Naive thymus-derived CD4-positive, alpha-beta T cell (primary cell): ENCODE measurements at regions not wholly inside any gene's neighbourhood (a gene's known extent, or its start where the extent isn't known, plus 50 kb on each side); places are given as distances from the start of the nearest gene placed in this dataset.
"Not testable (repeated sequence)": the region's sequence is repeated elsewhere in the genome, so short reads cannot be mapped to it uniquely, and the experiment has no call there.

Source experiments
- ATAC-seq: fragments of 150-1000 bp; cut with Tn5 transposase; 2 replicates; pipeline ENCODE4 v1.10.0; 2021; ENCODE audit warnings: mild to moderate bottlenecking, moderate library complexity
- CTCF ChIA-PET: fragments of 350-600 bp; sonication (Branson Sonifier 250); formaldehyde crosslinking; loops from one replicate; lab custom pipeline; 2021; ENCODE audit warnings: antibody characterized with exemption; lab: Charles Lee
- POLR2A ChIA-PET: fragments of 350-600 bp; sonication (Branson Sonifier 250); formaldehyde crosslinking; loops from one replicate; lab custom pipeline; 2021; ENCODE audit warnings: antibody characterized with exemption, inconsistent platforms; lab: Charles Lee
- DNase-seq, 9 donors: peaks; one replicate each; pipeline versions ENCODE4 v3.0.0 to v3.0.0-alpha.2; 2020 to 2022; ENCODE audit warnings: mixed read lengths in 1 of 9
- H3K27ac ChIP-seq: one replicate; pipeline ENCODE4 v1.7.0; 2013; ENCODE audit warnings: mild to moderate bottlenecking, low read depth, low read length, moderate library complexity
- H3K27me3 ChIP-seq, 2 donors: one replicate each; pipeline ENCODE4 v1.7.0; 2013; ENCODE audit warnings: low read length in 2 of 2, mild to moderate bottlenecking in 2 of 2, moderate library complexity in 2 of 2; ENCODE audit not compliant: control insufficient read depth in 2 of 2, insufficient read depth in 2 of 2
- H3K36me3 ChIP-seq, 3 experiments: 1 replicate in 2 of 3; 2 replicates in 1 of 3; pipeline ENCODE4 v1.7.0; 2013; ENCODE audit warnings: low read length in 3 of 3, mild to moderate bottlenecking in 3 of 3, moderate library complexity in 1 of 3; ENCODE audit not compliant: insufficient read depth in 3 of 3, control insufficient read depth in 2 of 3
- H3K4me1 ChIP-seq, 2 donors: one replicate each; pipeline ENCODE4 v1.7.0; 2013; ENCODE audit warnings: low read length in 2 of 2, mild to moderate bottlenecking in 2 of 2, moderate library complexity in 1 of 2; ENCODE audit not compliant: control insufficient read depth in 2 of 2, insufficient read depth in 2 of 2
- H3K4me3 ChIP-seq: 2 replicates; pipeline ENCODE4 v1.7.0; 2013; ENCODE audit warnings: mild to moderate bottlenecking, low read length
- H3K9me3 ChIP-seq, 3 experiments: 1 replicate in 2 of 3; 2 replicates in 1 of 3; pipeline ENCODE4 v1.7.0; 2013; ENCODE audit warnings: low read length in 3 of 3; ENCODE audit not compliant: control insufficient read depth in 2 of 3
- H3K27ac Mint-ChIP-seq, 9 donors: one replicate each; pipeline ENCODE4 v1.8.0; 2020 to 2022; ENCODE audit warnings: mixed read lengths in 9 of 9, mild to moderate bottlenecking in 8 of 9, moderate library complexity in 5 of 9, inconsistent platforms in 2 of 9
- H3K27me3 Mint-ChIP-seq, 5 donors: one replicate each; pipeline ENCODE4 v1.8.0; 2021 to 2022; ENCODE audit warnings: mixed read lengths in 5 of 5, mild to moderate bottlenecking in 1 of 5
- H3K36me3 Mint-ChIP-seq, 5 donors: one replicate each; pipeline ENCODE4 v1.8.0; 2020 to 2022; ENCODE audit warnings: mixed read lengths in 5 of 5, mild to moderate bottlenecking in 3 of 5, inconsistent platforms in 1 of 5
- H3K4me1 Mint-ChIP-seq, 7 donors: one replicate each; pipeline ENCODE4 v1.8.0; 2020 to 2022; ENCODE audit warnings: mixed read lengths in 7 of 7, mild to moderate bottlenecking in 3 of 7, inconsistent platforms in 1 of 7
- H3K4me3 Mint-ChIP-seq, 10 donors: one replicate each; pipeline ENCODE4 v1.8.0; 2020 to 2022; ENCODE audit warnings: mild to moderate bottlenecking in 10 of 10, mixed read lengths in 10 of 10, moderate library complexity in 6 of 10, inconsistent platforms in 2 of 10
- H3K9me3 Mint-ChIP-seq, 11 donors: one replicate each; pipeline ENCODE4 v1.8.0; 2020 to 2022; ENCODE audit warnings: mixed read lengths in 11 of 11, mild to moderate bottlenecking in 4 of 11, inconsistent platforms in 1 of 11, moderate library complexity in 1 of 11
- intact Hi-C, 2 donors: fragments of 100-400 bp; cut with micrococcal nuclease; formaldehyde crosslinking; loops; one replicate each; pipeline ENCODE4 v1.15.1; 2023

DNA sequence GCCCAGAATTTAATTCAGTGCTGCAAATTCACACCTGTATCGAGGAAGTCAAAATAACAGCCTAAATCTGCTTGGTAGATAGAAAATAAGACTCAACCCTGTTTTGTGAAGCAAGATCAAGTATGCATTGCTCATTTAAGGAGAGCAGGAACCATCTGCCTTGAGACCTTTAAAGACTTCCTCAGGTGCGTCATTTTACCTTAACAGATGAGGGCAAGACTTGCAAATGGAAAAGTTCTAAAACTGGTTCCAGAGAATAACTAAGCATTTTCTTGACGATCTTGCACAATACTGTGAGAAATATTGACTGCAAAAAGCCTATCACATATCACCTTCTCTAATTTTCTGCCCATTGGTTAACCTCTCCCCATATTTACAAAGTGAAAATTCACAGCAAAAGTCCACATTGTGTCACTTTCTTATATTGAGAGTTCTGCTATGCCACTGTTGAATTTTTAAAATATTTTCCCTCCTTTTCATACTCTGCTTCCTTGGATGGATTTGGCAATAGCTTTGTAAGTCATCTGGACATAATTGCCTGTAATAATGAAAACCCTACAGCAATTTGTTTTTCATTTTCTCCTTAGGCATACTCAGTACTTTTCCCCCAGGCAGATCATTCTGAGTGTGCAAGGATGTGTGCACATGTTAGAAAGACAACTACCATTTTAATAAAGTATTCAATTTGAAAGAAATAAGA, 234.2 kb downstream of the AASDHPPT start:
- no peak for ATAC-seq
- Mint-ChIP-seq H3K36me3 (no peaks in the 10 kb centered on the region), H3K9me3 (peaks cover 0 to 4% (median under 1%) of the 10 kb centered on the region in 11 donors), H3K4me1 (no peaks in the 10 kb centered on the region), H3K27ac (no peak overlapping the region), H3K27me3 (no peaks in the 10 kb centered on the region), H3K4me3 (no peak overlapping the region)
- POLR2A ChIA-PET: no interaction called here
- H3K27me3 ChIP-seq: no peaks in the 10 kb centered on the region
- H3K9me3 ChIP-seq: no peaks in the 10 kb centered on the region
- H3K4me1 ChIP-seq: no peaks in the 10 kb centered on the region
- CTCF ChIA-PET: no interaction called here
- H3K4me3 ChIP-seq: no peak overlapping the region
- no peak for DNase-seq
- intact Hi-C loops: no loop called here
- H3K36me3 ChIP-seq: no peaks in the 10 kb centered on the region
- H3K27ac ChIP-seq: no peak overlapping the region

DNA sequence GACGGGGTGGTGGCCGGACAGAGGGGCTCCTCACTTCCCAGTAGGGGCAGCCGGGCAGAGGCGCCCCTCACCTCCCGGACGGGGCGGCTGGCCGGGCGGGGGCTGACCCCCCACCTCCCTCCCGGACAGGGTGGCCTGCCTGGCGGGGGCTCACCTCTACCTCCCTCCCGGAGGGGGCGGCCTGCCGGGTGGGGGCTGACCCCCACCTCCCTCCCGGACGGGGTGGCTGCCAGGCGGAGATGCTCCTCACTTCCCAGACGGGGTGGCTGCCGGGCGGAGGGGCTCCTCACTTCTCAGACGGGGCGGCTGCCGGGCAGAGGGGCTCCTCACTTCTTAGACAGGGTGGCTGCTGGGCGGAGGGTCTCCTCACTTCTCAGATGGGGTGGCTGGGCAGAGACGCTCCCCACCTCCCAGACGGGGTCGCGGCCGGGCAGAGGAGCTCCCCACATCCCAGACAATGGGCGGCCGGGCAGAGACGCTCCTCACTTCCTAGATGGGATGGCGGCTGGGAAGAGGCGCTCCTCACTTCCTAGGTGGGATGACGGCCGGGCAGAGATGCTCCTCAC, 239.8 kb downstream of the AASDHPPT start:
- H3K27me3 Mint-ChIP-seq, H3K36me3 ChIP-seq, H3K9me3 ChIP-seq, H3K4me1 Mint-ChIP-seq, H3K4me3 ChIP-seq, DNase-seq, CTCF ChIA-PET, H3K4me3 Mint-ChIP-seq, H3K27ac Mint-ChIP-seq, ATAC-seq, POLR2A ChIA-PET, H3K4me1 ChIP-seq, intact Hi-C loops, H3K27me3 ChIP-seq, H3K27ac ChIP-seq, H3K36me3 Mint-ChIP-seq: not testable (repeated sequence)
- H3K9me3 Mint-ChIP-seq: peaks cover 0 to 12% (median 2%) of the 10 kb centered on the region in 11 donors

GRCh38 chr11:106321601-106322000, 244.1 kb downstream of the AASDHPPT start:
- Mint-ChIP-seq H3K4me3 (no peak overlapping the region), H3K27ac (no peak overlapping the region), H3K4me1 (no peaks in the 10 kb centered on the region), H3K36me3 (no peaks in the 10 kb centered on the region), H3K9me3 (peaks cover 0 to 13% (median 3%) of the 10 kb centered on the region in 11 donors), H3K27me3 (no peaks in the 10 kb centered on the region)
- Histone ChIP-seq H3K4me3 (no peak overlapping the region), H3K36me3 (no peaks in the 10 kb centered on the region), H3K27ac (no peak overlapping the region), H3K4me1 (no peaks in the 10 kb centered on the region), H3K27me3 (no peaks in the 10 kb centered on the region), H3K9me3 (no peaks in the 10 kb centered on the region)
- ChIA-PET CTCF (no interaction called here), POLR2A (no interaction called here)
- intact Hi-C loops: no loop called here
- no peak for ATAC-seq
- no peak for DNase-seq

DNA sequence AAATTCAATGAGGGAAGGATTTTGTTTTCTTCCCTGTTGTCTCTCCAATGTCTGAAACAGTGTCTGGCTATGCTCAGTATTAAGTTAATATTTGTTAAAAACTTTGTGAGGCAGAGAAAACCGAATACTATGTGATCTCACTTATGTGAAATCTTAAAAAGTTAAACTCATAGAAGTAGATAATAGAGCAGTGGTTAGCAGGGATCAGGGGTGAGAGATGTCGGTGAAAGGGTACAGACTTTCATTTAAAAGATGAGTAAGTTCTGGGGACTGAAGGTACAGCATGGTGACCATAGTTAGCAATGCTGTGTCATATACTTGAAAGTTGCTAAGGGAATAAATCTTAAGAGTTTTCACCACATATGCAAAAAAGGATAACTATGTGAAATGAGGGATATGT, 244.6 kb downstream of the AASDHPPT start:
- Mint-ChIP-seq H3K4me3 (no peak overlapping the region), H3K9me3 (peaks cover 0 to 13% (median 4%) of the 10 kb centered on the region in 11 donors), H3K36me3 (no peaks in the 10 kb centered on the region), H3K4me1 (no peaks in the 10 kb centered on the region), H3K27me3 (no peaks in the 10 kb centered on the region), H3K27ac (no peak overlapping the region)
- intact Hi-C loops: no loop called here
- Histone ChIP-seq H3K9me3 (no peaks in the 10 kb centered on the region), H3K27ac (no peak overlapping the region), H3K4me3 (no peak overlapping the region), H3K27me3 (no peaks in the 10 kb centered on the region), H3K36me3 (no peaks in the 10 kb centered on the region), H3K4me1 (no peaks in the 10 kb centered on the region)
- CTCF ChIA-PET: no interaction called here
- ATAC-seq: no peak
- POLR2A ChIA-PET: no interaction called here
- DNase-seq: no peak

GRCh38 chr11:106326087-106326486, 248.6 kb downstream of the AASDHPPT start:
- no peak overlapping the region for H3K4me3 Mint-ChIP-seq
- ChIA-PET CTCF (interaction anchor here (0.7 kb wide), 1 partner anchor 31 kb away, joined by 3 read pairs; no protein-coding TSS in a partner anchor), POLR2A (no interaction called here)
- Histone ChIP-seq H3K27ac (no peak overlapping the region), H3K9me3 (no peaks in the 10 kb centered on the region), H3K36me3 (no peaks in the 10 kb centered on the region), H3K4me3 (no peak overlapping the region), H3K4me1 (no peaks in the 10 kb centered on the region), H3K27me3 (no peaks in the 10 kb centered on the region)
- no peaks in the 10 kb centered on the region for H3K36me3 Mint-ChIP-seq
- ATAC-seq: no peak
- no peak for DNase-seq
- no peak overlapping the region for H3K27ac Mint-ChIP-seq
- H3K4me1 Mint-ChIP-seq: no peaks in the 10 kb centered on the region
- intact Hi-C loops: no loop called here
- H3K9me3 Mint-ChIP-seq: peaks cover 0 to 18% (median 8%) of the 10 kb centered on the region in 11 donors
- H3K27me3 Mint-ChIP-seq: no peaks in the 10 kb centered on the region

GRCh38 chr11:106327134-106327533, 249.7 kb downstream of the AASDHPPT start:
- intact Hi-C loops: no loop called here
- Histone ChIP-seq H3K9me3 (no peaks in the 10 kb centered on the region), H3K27ac (no peak overlapping the region), H3K27me3 (no peaks in the 10 kb centered on the region), H3K4me1 (no peaks in the 10 kb centered on the region), H3K4me3 (no peak overlapping the region), H3K36me3 (no peaks in the 10 kb centered on the region)
- H3K27ac Mint-ChIP-seq: no peak overlapping the region
- DNase-seq (no peak), ATAC-seq (no peak)
- ChIA-PET CTCF (no interaction called here), POLR2A (no interaction called here)
- no peaks in the 10 kb centered on the region for H3K27me3 Mint-ChIP-seq
- no peaks in the 10 kb centered on the region for H3K36me3 Mint-ChIP-seq
- no peak overlapping the region for H3K4me3 Mint-ChIP-seq
- H3K4me1 Mint-ChIP-seq: no peaks in the 10 kb centered on the region
- peaks cover 0 to 11% (median 6%) of the 10 kb centered on the region in 11 donors for H3K9me3 Mint-ChIP-seq

DNA sequence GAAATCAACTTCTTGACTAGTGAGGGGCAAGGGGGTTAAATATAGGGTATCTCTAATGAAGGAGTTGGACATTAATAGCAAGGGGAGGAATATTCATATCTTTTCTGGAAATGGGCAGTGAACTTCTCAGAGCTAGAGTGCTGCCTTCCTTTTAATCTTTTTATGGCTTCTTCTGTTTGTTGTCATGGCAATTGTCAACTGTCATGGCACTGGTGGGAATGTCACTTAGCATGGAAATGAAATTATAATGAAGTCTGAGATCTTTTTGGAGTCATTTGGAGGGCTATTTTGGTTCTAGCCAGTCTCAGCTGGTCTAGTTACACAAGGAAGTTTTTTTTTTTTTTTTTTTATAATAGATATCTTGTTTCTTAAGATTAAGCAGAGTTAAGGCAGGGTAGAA, 250.2 kb downstream of the AASDHPPT start:
- no peak overlapping the region for H3K4me3 Mint-ChIP-seq
- H3K27ac ChIP-seq: no peak overlapping the region
- H3K27me3 Mint-ChIP-seq: no peaks in the 10 kb centered on the region
- ATAC-seq (no peak), DNase-seq (no peak)
- H3K9me3 Mint-ChIP-seq: peaks cover 0 to 10% (median 7%) of the 10 kb centered on the region in 11 donors
- no peaks in the 10 kb centered on the region for H3K36me3 Mint-ChIP-seq
- H3K9me3 ChIP-seq: no peaks in the 10 kb centered on the region
- no peak overlapping the region for H3K27ac Mint-ChIP-seq
- H3K36me3 ChIP-seq: no peaks in the 10 kb centered on the region
- ChIA-PET POLR2A (no interaction called here), CTCF (no interaction called here)
- no peaks in the 10 kb centered on the region for H3K4me1 Mint-ChIP-seq
- no peak overlapping the region for H3K4me3 ChIP-seq
- no peaks in the 10 kb centered on the region for H3K4me1 ChIP-seq
- no peaks in the 10 kb centered on the region for H3K27me3 ChIP-seq
- intact Hi-C loops: no loop called here
